HL-60 (cell line): ENCODE measurements at regions not wholly inside any gene's neighbourhood (a gene's known extent, or its start where the extent isn't known, plus 50 kb on each side); places are given as distances from the start of the nearest gene placed in this dataset.

Source experiments
- TF ChIP-seq, protein P1 (sequence below): IDR thresholded peaks from one replicate; pipeline ENCODE4 v1.5.1; 2011; ENCODE audit warnings: low read length, control low read depth, inconsistent platforms; ENCODE audit not compliant: insufficient read depth
- TF ChIP-seq, protein P2 (sequence below): IDR thresholded peaks from 2 replicates; pipeline ENCODE4 v1.6.1; 2012; ENCODE audit warnings: low read depth; ENCODE audit not compliant: insufficient replicate concordance

DNA sequence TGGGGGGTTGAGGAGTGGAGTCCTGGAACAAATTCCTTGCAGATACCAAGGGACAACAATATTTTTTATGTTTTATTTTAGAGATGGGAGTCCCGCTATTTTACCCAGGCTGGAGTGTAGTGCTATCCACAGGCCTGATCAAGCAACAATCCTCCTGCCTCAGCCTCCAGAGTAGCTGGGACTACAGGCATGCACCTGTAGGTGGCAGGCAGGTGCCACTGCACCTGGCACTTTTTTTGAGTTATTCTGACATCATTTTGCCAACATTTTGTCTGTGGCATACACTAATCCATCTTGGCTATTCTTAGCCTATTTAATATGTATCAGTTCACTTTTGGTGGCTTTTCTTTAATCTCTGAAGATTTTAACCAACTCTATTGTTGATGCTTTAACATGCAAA, 317.8 kb upstream of the MTPN start:
- TF ChIP-seq, protein P1, sequence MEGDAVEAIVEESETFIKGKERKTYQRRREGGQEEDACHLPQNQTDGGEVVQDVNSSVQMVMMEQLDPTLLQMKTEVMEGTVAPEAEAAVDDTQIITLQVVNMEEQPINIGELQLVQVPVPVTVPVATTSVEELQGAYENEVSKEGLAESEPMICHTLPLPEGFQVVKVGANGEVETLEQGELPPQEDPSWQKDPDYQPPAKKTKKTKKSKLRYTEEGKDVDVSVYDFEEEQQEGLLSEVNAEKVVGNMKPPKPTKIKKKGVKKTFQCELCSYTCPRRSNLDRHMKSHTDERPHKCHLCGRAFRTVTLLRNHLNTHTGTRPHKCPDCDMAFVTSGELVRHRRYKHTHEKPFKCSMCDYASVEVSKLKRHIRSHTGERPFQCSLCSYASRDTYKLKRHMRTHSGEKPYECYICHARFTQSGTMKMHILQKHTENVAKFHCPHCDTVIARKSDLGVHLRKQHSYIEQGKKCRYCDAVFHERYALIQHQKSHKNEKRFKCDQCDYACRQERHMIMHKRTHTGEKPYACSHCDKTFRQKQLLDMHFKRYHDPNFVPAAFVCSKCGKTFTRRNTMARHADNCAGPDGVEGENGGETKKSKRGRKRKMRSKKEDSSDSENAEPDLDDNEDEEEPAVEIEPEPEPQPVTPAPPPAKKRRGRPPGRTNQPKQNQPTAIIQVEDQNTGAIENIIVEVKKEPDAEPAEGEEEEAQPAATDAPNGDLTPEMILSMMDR: no peak
- TF ChIP-seq, protein P2, sequence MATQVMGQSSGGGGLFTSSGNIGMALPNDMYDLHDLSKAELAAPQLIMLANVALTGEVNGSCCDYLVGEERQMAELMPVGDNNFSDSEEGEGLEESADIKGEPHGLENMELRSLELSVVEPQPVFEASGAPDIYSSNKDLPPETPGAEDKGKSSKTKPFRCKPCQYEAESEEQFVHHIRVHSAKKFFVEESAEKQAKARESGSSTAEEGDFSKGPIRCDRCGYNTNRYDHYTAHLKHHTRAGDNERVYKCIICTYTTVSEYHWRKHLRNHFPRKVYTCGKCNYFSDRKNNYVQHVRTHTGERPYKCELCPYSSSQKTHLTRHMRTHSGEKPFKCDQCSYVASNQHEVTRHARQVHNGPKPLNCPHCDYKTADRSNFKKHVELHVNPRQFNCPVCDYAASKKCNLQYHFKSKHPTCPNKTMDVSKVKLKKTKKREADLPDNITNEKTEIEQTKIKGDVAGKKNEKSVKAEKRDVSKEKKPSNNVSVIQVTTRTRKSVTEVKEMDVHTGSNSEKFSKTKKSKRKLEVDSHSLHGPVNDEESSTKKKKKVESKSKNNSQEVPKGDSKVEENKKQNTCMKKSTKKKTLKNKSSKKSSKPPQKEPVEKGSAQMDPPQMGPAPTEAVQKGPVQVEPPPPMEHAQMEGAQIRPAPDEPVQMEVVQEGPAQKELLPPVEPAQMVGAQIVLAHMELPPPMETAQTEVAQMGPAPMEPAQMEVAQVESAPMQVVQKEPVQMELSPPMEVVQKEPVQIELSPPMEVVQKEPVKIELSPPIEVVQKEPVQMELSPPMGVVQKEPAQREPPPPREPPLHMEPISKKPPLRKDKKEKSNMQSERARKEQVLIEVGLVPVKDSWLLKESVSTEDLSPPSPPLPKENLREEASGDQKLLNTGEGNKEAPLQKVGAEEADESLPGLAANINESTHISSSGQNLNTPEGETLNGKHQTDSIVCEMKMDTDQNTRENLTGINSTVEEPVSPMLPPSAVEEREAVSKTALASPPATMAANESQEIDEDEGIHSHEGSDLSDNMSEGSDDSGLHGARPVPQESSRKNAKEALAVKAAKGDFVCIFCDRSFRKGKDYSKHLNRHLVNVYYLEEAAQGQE: no peak
